Testis (tissue), 2 donors: ENCODE measurements at regions not wholly inside any gene's neighbourhood (a gene's known extent, or its start where the extent isn't known, plus 50 kb on each side); places are given as distances from the start of the nearest gene placed in this dataset.
"Not testable (repeated sequence)": the region's sequence is repeated elsewhere in the genome, so short reads cannot be mapped to it uniquely, and the experiment has no call there.

ENCODE experiments used
- DNase-seq: peaks from one replicate; pipeline ENCODE4 v3.0.0-alpha.2; 2019
- H3K27ac ChIP-seq, 2 donors: fragments of 200-600 bp; sonication (generic); one replicate each; pipeline ENCODE4 v1.5.1; 2019
- H3K27me3 ChIP-seq: fragments of 200-600 bp; sonication (generic); one replicate; pipeline ENCODE4 v1.5.1; 2019
- H3K36me3 ChIP-seq: fragments of 200-600 bp; sonication (generic); one replicate; pipeline ENCODE4 v1.5.1; 2017; ENCODE audit warnings: low read depth; ENCODE audit errors: missing control alignments
- H3K4me1 ChIP-seq: fragments of 200-600 bp; sonication (generic); one replicate; pipeline ENCODE4 v1.5.1; 2019
- H3K4me3 ChIP-seq, 2 donors: fragments of 200-600 bp; sonication (generic); one replicate each; pipeline ENCODE4 v1.5.1; 2017 to 2019
- H3K9me3 ChIP-seq: fragments of 200-600 bp; sonication (generic); one replicate; pipeline ENCODE4 v1.5.1; 2017
- CTCF ChIP-seq, 3 experiments: fragments of 450-650 bp in 2 of 3; fragments of 200-600 bp in 1 of 3; sonication (generic) in 1 of 3; IDR thresholded peaks; one replicate each; pipeline ENCODE4 v1.5.1; 2016 to 2019; ENCODE audit warnings: antibody characterized with exemption in 3 of 3, mild to moderate bottlenecking in 2 of 3, moderate library complexity in 1 of 3
- POLR2A ChIP-seq: fragments of 450-650 bp; IDR thresholded peaks from one replicate; pipeline ENCODE4 v1.6.1; 2017; ENCODE audit warnings: antibody characterized with exemption, mild to moderate bottlenecking, moderate library complexity
- WGBS, 2 donors: methylation state at CpG; one replicate each; pipeline ENCODE4 v1.1.5; 2018; 5-methylcytosine and 5-hydroxymethylcytosine counted together
- intact Hi-C: fragments of 100-400 bp; cut with DNase I; formaldehyde crosslinking; loops from one replicate; pipeline ENCODE4 v1.15.1; 2023; ENCODE audit warnings: low total_unique reads

DNA sequence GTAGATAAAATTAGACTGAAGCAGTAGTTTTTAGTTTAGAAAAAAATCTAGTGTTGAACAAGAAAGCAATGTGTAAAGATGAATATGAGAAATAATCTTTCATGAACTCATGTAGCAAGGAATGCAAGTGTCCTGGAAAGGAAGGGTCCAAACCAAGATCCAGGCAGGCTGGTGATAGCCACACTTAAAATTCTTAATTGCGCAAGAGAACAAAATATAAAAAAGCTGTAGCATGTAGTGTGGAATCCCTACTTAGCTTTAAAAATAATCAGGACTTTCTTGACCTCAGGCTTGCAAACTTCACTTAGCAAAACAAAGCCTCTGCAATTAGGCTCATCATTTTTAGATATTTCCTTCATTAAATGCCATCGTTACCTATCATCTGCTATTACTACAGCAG lies 2186.1 kb upstream of the RAG2 start:
- Histone ChIP-seq H3K27ac (no peak overlapping the region), H3K9me3 (no peaks in the 10 kb centered on the region), H3K4me1 (no peaks in the 10 kb centered on the region), H3K36me3 (no peaks in the 10 kb centered on the region), H3K27me3 (no peaks in the 10 kb centered on the region), H3K4me3 (no peak overlapping the region)
- 79 to 84% methylated on average over 2 of the region's 2 CpGs for WGBS, 2 donors
- DNase-seq, result no peak
- TF ChIP-seq POLR2A (no peak), CTCF (IDR thresholded peaks at IDR 0.05) (no peak)
- intact Hi-C loops, result no loop called here

GRCh38 chr11:38766796-38767195 lies 2168.8 kb upstream of the RAG2 start:
- H3K27me3 ChIP-seq, result no peaks in the 10 kb centered on the region
- intact Hi-C loops, result no loop called here

GRCh38 chr11:38759394-38759793 lies 2161.4 kb upstream of the RAG2 start:
- intact Hi-C loops, result no loop called here
- Histone ChIP-seq H3K27me3 (no peaks in the 10 kb centered on the region), H3K4me3 (no peak overlapping the region), H3K27ac (no peak overlapping the region), H3K36me3 (no peaks in the 10 kb centered on the region), H3K9me3 (no peaks in the 10 kb centered on the region), H3K4me1 (no peaks in the 10 kb centered on the region)
- no peak for DNase-seq
- TF ChIP-seq CTCF (IDR thresholded peaks at IDR 0.05) (no peak), POLR2A (no peak)

More at GRCh38 chr11:38766796-38767195, 2168.8 kb upstream of the RAG2 start:
- no peaks in the 10 kb centered on the region for H3K9me3 ChIP-seq
- no peak for DNase-seq
- TF ChIP-seq POLR2A (no peak), CTCF (IDR thresholded peaks at IDR 0.05) (no peak)
- no peak overlapping the region for H3K27ac ChIP-seq
- H3K36me3 ChIP-seq, result no peaks in the 10 kb centered on the region
- no peak overlapping the region for H3K4me3 ChIP-seq
- no peaks in the 10 kb centered on the region for H3K4me1 ChIP-seq

- intact Hi-C loops, result no loop called here
- WGBS, 2 donors, result 73 to 88% methylated on average over 6 of the region's 6 CpGs
- DNase-seq, result no peak
- Histone ChIP-seq H3K27me3 (no peaks in the 10 kb centered on the region), H3K27ac (no peak overlapping the region), H3K4me1 (no peaks in the 10 kb centered on the region), H3K9me3 (no peaks in the 10 kb centered on the region), H3K36me3 (no peaks in the 10 kb centered on the region), H3K4me3 (no peak overlapping the region)
- TF ChIP-seq CTCF (IDR thresholded peaks at IDR 0.05) (no peak), POLR2A (no peak)
Observed at GRCh38 chr11:38756537-38756936, 2158.5 kb upstream of the RAG2 start.

GRCh38 chr11:38751421-38751820 lies 2153.4 kb upstream of the RAG2 start:
- no peak for DNase-seq
- no peak overlapping the region for H3K27ac ChIP-seq
- no peak for TF ChIP-seq POLR2A
- TF ChIP-seq CTCF (IDR thresholded peaks at IDR 0.05), result no peak
- intact Hi-C loops, result no loop called here
- no peak overlapping the region for H3K4me3 ChIP-seq
- 20 to 46% methylated on average over 2 of the region's 2 CpGs for WGBS, 2 donors
- no peaks in the 10 kb centered on the region for H3K9me3 ChIP-seq
- no peaks in the 10 kb centered on the region for H3K4me1 ChIP-seq
- no peaks in the 10 kb centered on the region for H3K36me3 ChIP-seq
- no peaks in the 10 kb centered on the region for H3K27me3 ChIP-seq

- DNase-seq, H3K27ac ChIP-seq, H3K4me3 ChIP-seq, intact Hi-C loops, H3K9me3 ChIP-seq, H3K4me1 ChIP-seq, H3K36me3 ChIP-seq, H3K27me3 ChIP-seq: not testable (repeated sequence)
- WGBS, 2 donors, result 81 to 94% methylated on average over 2 of the region's 2 CpGs
Observed at GRCh38 chr11:38746516-38746915, 2148.5 kb upstream of the RAG2 start.
